Prostate gland (tissue), 2 donors: ENCODE measurements at regions not wholly inside any gene's neighbourhood (a gene's known extent, or its start where the extent isn't known, plus 50 kb on each side); places are given as distances from the start of the nearest gene placed in this dataset.
"Not testable (repeated sequence)": the region's sequence is repeated elsewhere in the genome, so short reads cannot be mapped to it uniquely, and the experiment has no call there.

ENCODE experiments used
- CTCF ChIP-seq, 4 experiments: fragments of 200-600 bp in 2 of 4; fragments of 450-650 bp in 2 of 4; sonication (generic) in 2 of 4; IDR thresholded peaks; 1 replicate in 3 of 4; 2 replicates in 1 of 4; pipeline ENCODE4 v1.5.1; 2016 to 2019; ENCODE audit warnings: antibody characterized with exemption in 4 of 4, mild to moderate bottlenecking in 2 of 4, moderate library complexity in 2 of 4
- POLR2A ChIP-seq: fragments of 450-650 bp; IDR thresholded peaks from one replicate; pipeline ENCODE4 v1.6.1; 2016; ENCODE audit warnings: antibody characterized with exemption, mild to moderate bottlenecking
- POLR2AphosphoS5 ChIP-seq: sonication (generic); formaldehyde crosslinking; IDR thresholded peaks from one replicate; pipeline ENCODE4 v1.6.1; 2017; ENCODE audit warnings: antibody characterized with exemption

GRCh38 chr6:85045767-85046166 lies 281.4 kb upstream of the TBX18 start:
- not testable (repeated sequence) for TF ChIP-seq POLR2AphosphoS5; CTCF (IDR thresholded peaks at IDR 0.05); POLR2A
